Activated CD4-positive, CD25-positive, alpha-beta regulatory T cell treated with anti-CD3 and anti-CD28 coated beads, Interleukin-2, amount 50 U/mL, for 24 hours (primary cell): ENCODE measurements at regions not wholly inside any gene's neighbourhood (a gene's known extent, or its start where the extent isn't known, plus 50 kb on each side); places are given as distances from the start of the nearest gene placed in this dataset.
A peak's percentile ranks its signal among the peaks of the same experiment; 100 is the strongest.
"Not testable (repeated sequence)": the region's sequence is repeated elsewhere in the genome, so short reads cannot be mapped to it uniquely, and the experiment has no call there.

Experiments used
- ATAC-seq, 2 donors: fragments of 150-1000 bp; cut with Tn5 transposase; one replicate each; pipeline ENCODE4 v1.10.0; 2021; ENCODE audit warnings: mild to moderate bottlenecking in 1 of 2, moderate library complexity in 1 of 2

- ATAC-seq: no peak
Measured at GRCh38 chr1:222865718-222866117, 50.9 kb downstream of the DISP1 start.

GRCh38 chr1:222867316-222867715, 52.5 kb downstream of the DISP1 start:
- no peak for ATAC-seq

GRCh38 chr1:222876182-222876581, 61.3 kb downstream of the DISP1 start:
- ATAC-seq: no peak

- no peak for ATAC-seq
Measured at GRCh38 chr1:222877854-222878253, 63.0 kb downstream of the DISP1 start.

- peak; percentile 95 to 96 for ATAC-seq
Measured at GRCh38 chr1:222880587-222880986, 65.7 kb downstream of the DISP1 start.

GRCh38 chr1:222886194-222886854, 71.5 kb downstream of the DISP1 start:
- no peak for ATAC-seq

- no peak for ATAC-seq
Measured at GRCh38 chr1:222886878-222887351, 72.1 kb downstream of the DISP1 start.

- no peak for ATAC-seq
Measured at GRCh38 chr1:222889440-222889839, 74.6 kb downstream of the DISP1 start.

- ATAC-seq: no peak
Measured at GRCh38 chr1:222890716-222891115, 75.9 kb downstream of the DISP1 start.

- no peak for ATAC-seq
Measured at GRCh38 chr1:222891578-222891977, 76.7 kb downstream of the DISP1 start.

GRCh38 chr1:222892137-222892769, 77.4 kb downstream of the DISP1 start:
- no peak for ATAC-seq

GRCh38 chr1:222893255-222893654, 78.4 kb downstream of the DISP1 start:
- no peak for ATAC-seq

- ATAC-seq: no peak
Measured at GRCh38 chr1:222894331-222894730, 79.5 kb downstream of the DISP1 start.

GRCh38 chr1:222896630-222897526, 82.0 kb downstream of the DISP1 start:
- peak; percentile 62 to 74 for ATAC-seq

- ATAC-seq: peak in 1 of 2 donors; percentile 14
Measured at GRCh38 chr1:222897527-222898190, 82.8 kb downstream of the DISP1 start.

GRCh38 chr1:222898191-222898527, 83.3 kb downstream of the DISP1 start:
- ATAC-seq: no peak

- no peak for ATAC-seq
Measured at GRCh38 chr1:222899471-222899870, 84.6 kb downstream of the DISP1 start.

GRCh38 chr1:222904451-222904850, 89.6 kb downstream of the DISP1 start:
- no peak for ATAC-seq

GRCh38 chr1:222905151-222905550, 90.3 kb downstream of the DISP1 start:
- no peak for ATAC-seq

GRCh38 chr1:222906271-222906739, 91.5 kb downstream of the DISP1 start:
- ATAC-seq: not testable (repeated sequence)

- ATAC-seq: no peak
Measured at GRCh38 chr1:222909586-222909985, 94.7 kb downstream of the DISP1 start.

- ATAC-seq: no peak
Measured at GRCh38 chr1:222910699-222911098, 95.9 kb downstream of the DISP1 start.

GRCh38 chr1:222911866-222912265, 97.0 kb downstream of the DISP1 start:
- no peak for ATAC-seq
